ENCODE measurements at regions not wholly inside any gene's neighbourhood (a gene's known extent, or its start where the extent isn't known, plus 50 kb on each side); places are given as distances from the start of the nearest gene placed in this dataset.

DNA sequence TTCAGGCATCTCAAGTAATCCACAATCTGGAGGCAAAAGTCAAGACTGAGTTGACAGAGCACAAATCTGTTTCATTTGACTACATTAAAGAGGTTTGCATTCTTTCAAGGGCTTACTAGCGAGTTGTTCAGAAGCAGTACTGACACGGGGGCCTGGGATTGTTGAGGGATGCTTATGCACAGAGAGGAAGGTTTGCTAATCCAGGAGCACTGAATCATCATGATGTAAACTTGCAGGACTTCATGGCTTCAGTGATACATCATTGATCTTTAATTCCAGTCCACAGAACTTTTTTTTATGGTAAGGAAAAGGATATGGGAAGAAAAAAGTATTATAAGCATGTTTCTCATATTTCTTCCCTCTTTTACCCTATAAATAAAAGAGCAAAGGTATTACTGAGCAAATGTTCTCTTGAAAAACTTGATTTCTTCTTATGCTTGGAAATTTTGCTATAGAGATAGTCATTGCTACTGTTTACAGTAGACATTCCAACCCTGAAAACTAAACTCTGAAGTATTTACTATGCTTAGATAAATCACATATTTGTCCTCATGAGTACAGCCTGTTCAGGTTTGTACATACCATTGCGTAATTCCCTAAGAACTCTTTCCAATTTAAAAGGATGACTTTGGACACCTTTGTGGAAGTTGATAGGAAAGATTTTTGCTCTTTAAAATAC, 65.8 kb upstream of the KPNA3 start:
- TF ChIP-seq, protein P1, sequence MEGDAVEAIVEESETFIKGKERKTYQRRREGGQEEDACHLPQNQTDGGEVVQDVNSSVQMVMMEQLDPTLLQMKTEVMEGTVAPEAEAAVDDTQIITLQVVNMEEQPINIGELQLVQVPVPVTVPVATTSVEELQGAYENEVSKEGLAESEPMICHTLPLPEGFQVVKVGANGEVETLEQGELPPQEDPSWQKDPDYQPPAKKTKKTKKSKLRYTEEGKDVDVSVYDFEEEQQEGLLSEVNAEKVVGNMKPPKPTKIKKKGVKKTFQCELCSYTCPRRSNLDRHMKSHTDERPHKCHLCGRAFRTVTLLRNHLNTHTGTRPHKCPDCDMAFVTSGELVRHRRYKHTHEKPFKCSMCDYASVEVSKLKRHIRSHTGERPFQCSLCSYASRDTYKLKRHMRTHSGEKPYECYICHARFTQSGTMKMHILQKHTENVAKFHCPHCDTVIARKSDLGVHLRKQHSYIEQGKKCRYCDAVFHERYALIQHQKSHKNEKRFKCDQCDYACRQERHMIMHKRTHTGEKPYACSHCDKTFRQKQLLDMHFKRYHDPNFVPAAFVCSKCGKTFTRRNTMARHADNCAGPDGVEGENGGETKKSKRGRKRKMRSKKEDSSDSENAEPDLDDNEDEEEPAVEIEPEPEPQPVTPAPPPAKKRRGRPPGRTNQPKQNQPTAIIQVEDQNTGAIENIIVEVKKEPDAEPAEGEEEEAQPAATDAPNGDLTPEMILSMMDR (IDR thresholded peaks at IDR 0.05), result no peak
- TF ChIP-seq POLR2AphosphoS5 (IDR thresholded peaks at IDR 0.05; ENCODE audit: low read depth, low read length) (no peak), SIN3A (IDR thresholded peaks at IDR 0.05; ENCODE audit: borderline replicate concordance, insufficient read depth, low read depth, low read length) (no peak), TCF7L2 (IDR thresholded peaks at IDR 0.05; ENCODE audit: low read depth, low read length) (peak; percentile 22; the same call in 1 of the 2 replicates)
- TF ChIP-seq, protein P2, sequence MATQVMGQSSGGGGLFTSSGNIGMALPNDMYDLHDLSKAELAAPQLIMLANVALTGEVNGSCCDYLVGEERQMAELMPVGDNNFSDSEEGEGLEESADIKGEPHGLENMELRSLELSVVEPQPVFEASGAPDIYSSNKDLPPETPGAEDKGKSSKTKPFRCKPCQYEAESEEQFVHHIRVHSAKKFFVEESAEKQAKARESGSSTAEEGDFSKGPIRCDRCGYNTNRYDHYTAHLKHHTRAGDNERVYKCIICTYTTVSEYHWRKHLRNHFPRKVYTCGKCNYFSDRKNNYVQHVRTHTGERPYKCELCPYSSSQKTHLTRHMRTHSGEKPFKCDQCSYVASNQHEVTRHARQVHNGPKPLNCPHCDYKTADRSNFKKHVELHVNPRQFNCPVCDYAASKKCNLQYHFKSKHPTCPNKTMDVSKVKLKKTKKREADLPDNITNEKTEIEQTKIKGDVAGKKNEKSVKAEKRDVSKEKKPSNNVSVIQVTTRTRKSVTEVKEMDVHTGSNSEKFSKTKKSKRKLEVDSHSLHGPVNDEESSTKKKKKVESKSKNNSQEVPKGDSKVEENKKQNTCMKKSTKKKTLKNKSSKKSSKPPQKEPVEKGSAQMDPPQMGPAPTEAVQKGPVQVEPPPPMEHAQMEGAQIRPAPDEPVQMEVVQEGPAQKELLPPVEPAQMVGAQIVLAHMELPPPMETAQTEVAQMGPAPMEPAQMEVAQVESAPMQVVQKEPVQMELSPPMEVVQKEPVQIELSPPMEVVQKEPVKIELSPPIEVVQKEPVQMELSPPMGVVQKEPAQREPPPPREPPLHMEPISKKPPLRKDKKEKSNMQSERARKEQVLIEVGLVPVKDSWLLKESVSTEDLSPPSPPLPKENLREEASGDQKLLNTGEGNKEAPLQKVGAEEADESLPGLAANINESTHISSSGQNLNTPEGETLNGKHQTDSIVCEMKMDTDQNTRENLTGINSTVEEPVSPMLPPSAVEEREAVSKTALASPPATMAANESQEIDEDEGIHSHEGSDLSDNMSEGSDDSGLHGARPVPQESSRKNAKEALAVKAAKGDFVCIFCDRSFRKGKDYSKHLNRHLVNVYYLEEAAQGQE (IDR thresholded peaks at IDR 0.05; ENCODE audit: insufficient read depth in 1 of 2, low read depth in 2 of 2, low read length in 1 of 2), result no peak
